CD4-positive, alpha-beta T cell treated with Interleukin-15 for 4 hours (primary cell): ENCODE measurements at regions not wholly inside any gene's neighbourhood (a gene's known extent, or its start where the extent isn't known, plus 50 kb on each side); places are given as distances from the start of the nearest gene placed in this dataset.

ENCODE experiments used
- DNase-seq: peaks from one replicate; pipeline ENCODE4 v3.0.0-alpha.2; 2020; ENCODE audit warnings: low spot score

- DNase-seq, result no peak
Observed at GRCh38 chr4:81667539-81667938, 195.8 kb upstream of the RASGEF1B start.

GRCh38 chr4:81666491-81666890 lies 194.8 kb upstream of the RASGEF1B start:
- DNase-seq, result no peak

- no peak for DNase-seq
Observed at GRCh38 chr4:81665649-81666048, 193.9 kb upstream of the RASGEF1B start.

DNA sequence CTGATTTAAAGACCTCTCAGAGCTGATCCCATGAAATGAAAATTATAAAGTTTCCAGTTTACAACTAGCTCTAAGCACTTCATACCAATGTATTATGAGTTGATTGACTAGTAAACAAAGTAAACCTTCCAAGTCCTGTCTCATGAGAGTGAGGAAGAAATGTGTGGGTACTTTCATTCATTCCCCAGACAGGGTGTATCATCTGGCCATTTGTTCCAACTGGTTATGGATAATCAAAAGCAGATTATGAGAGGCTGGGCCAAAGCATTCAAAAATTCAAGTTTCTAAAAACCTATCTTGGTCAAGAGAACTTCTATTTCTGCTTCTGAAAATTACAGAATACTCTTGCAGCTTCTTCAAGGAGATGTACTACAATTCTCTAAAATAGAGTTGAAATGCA lies 193.3 kb upstream of the RASGEF1B start:
- DNase-seq, result no peak

DNA sequence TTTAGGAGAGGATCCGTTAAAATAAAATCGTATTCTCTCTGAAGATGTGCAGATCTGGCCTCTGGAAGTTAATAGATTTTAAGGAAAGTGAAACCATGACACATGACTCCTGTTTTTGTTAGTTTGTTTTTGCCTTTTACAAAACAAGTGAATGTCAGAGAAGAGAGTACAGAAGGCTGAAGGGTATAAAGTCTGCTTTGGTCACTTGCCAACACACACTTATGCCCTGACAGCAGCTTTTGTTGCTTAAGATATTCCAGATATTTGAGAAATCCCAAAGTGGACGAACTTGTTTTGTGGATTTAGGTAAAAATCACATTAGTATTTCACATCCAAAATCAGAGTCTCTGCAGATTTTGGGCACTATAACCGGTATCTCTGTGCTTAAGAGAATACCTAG lies 192.4 kb upstream of the RASGEF1B start:
- no peak for DNase-seq

DNA sequence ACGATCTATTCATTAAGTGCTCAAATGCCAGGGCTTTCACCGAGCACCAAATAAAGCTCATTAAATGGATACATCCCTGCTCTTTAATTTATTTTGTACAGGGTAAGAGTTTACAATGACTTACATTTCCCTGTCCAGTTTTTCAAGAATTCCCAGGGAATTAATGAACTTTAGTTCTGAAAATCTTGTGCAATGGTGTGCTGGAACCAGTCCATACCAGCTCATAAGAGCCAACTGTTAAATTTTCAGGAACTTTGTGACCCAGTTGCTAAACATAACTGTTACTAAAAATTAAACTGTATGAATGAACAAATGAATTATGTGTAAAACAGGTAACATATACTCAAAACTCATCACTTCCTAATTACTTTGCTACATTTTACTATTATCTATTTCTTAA lies 191.7 kb upstream of the RASGEF1B start:
- DNase-seq, result no peak

DNA sequence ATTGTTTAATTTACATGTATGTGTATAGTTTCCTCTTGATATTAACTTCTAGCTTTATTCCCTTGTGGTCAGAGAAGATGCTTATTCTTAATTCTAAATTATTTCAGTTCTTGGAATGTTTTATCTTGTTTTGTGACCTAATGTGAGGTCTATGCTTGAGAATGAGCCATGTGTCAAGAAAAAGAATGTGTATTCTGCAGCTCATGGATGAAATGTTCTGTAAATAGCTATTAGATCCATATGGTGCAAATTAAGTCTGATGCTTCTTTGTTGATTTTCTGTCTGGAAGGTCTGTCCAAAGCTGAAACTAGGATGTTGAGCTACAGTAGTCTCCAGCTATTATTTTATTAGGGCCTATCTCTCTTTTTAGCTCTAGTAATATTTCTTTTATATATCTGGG lies 187.3 kb upstream of the RASGEF1B start:
- no peak for DNase-seq

DNA sequence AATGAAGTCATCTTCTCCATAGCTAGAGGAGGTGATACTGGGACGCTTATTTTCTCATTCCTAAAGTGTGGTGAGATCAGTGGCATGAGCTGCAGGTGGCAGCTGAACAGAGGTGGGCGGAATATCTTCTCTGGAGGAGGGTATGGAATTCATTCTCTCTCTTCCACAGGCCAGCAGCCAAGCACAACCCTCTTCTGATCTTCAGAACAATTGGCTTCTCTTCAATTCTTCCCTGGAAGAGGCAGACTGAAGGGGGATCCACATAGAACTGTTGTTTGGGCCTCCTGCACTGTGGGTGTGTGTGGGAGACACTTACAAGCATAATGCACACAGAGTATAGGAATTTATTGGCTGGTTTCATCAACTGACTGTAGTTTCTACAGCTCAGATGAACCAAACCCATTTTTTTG lies 180.4 kb upstream of the RASGEF1B start:
- no peak for DNase-seq

- no peak for DNase-seq
Observed at GRCh38 chr4:81651243-81651899, 179.7 kb upstream of the RASGEF1B start.

GRCh38 chr4:81650606-81651242 lies 179.0 kb upstream of the RASGEF1B start:
- DNase-seq, result no peak

GRCh38 chr4:81648576-81649275 lies 177.0 kb upstream of the RASGEF1B start:
- DNase-seq, result peak; percentile 21

- DNase-seq, result no peak
Observed at GRCh38 chr4:81647388-81647787, 175.7 kb upstream of the RASGEF1B start.

DNA sequence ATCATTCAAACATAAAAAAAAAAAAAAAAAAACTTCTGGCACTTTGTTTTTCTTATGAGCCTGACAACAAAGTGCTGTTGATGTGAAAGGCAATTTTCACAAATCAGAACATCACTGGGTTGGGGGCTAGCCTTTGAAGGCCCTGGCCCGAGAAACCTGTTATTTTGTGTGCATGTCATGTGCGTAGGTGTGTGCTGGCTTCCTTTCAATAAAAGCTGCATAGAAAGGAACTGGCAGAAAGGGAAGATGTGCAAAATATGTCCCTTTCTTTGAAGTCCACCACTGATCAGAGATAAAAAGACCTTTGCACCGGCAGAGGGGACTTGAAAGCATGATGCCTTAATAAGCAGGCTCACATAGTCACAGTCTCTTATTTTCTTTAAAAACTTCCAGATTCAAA lies 170.8 kb upstream of the RASGEF1B start:
- no peak for DNase-seq

DNA sequence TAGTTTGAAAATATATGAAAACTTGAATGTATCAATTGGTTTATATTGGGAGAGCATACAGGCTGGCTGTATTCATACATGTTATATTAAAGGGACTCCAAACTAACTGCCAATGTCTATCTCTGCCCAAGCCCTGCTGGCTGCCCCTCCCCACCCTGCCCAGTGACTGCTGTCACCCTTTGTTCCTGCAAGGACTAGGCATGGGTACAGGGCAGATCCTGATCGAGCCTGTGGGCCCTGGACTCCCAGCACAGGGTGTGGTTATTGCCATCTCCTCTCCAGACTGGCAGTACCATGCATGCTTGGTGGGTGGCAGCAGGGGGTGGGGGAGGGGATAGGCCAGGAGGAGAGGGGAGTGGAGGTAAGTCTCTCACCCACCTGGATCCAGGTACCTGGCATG lies 167.5 kb upstream of the RASGEF1B start:
- no peak for DNase-seq

- DNase-seq, result no peak
Observed at GRCh38 chr4:81638698-81639097, 167.0 kb upstream of the RASGEF1B start.

GRCh38 chr4:81635739-81636138 lies 164.0 kb upstream of the RASGEF1B start:
- no peak for DNase-seq

DNA sequence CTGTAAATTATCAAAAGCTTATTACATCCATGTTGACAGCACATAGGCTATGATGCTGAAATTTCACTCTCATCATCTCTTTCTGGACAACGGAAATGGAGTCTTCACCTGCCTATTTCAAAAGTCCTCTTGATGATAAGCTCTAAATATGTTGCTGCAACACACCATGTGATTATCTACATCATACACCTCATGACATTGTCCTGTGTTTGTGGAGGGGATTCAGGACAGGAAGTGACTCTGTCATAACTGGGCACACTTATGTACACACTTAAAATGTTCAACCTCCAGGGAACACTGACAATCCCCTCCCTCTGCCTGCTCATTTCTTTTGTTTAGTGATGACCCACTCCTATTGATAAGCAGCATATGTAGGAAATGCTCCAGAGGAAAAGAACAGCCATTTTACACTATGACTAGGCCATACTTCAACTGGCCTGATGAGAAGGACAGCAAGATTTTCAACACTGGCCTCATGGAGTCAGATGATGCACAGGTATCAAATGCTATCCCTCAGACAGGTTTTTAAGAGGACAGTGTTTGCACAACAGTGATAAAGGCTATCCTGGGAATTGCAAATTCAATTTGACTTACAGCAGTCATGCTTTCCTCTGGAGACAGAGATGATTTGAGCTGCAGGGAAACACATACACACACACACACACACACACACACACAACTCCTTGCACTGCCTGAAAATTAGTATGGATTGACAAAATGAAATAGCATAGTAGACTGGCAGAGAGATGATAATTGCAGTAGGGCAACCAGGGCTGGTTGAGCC lies 163.3 kb upstream of the RASGEF1B start:
- no peak for DNase-seq

GRCh38 chr4:81634165-81634564 lies 162.5 kb upstream of the RASGEF1B start:
- no peak for DNase-seq

GRCh38 chr4:81632581-81633299 lies 161.0 kb upstream of the RASGEF1B start:
- DNase-seq, result no peak

DNA sequence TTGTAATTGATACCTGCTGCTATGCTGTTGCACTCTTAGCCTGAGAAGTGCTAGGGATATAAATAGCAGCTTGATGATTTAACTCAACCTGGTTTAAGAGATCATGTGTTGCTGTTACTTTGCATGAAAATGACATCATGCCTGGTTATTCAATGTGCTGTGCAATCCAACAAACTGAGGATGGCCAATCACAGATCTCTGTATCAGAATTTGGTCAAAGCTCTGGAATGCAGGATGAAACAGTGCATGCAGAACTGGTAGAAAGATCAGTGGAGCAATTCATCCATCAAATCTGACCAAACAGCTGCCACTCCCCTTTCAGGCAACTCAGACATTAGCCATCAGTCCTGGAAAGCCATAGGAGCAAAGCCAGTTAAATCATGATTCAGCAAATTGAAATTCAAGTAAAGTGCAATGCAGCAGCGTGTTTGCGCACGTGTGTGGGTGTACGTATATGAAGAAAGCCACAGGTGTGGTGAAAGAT lies 160.3 kb upstream of the RASGEF1B start:
- DNase-seq, result no peak

DNA sequence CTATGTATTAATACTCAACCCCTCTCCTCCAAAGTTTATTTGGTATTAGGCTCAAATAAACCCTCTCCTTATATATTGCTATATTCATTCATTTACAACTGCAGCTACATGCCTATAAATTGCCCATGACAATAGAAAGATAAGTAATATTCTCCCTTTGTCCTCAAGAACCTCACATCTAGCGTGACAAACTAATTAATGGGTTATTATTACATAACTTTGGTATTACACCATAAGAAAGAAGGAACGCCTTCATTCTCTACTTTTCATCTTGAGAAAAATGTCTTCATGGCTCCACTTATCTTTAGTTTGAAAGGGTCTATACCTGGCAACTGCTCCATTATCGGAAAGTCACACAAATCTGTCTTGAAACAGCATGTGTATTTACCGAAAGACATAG lies 157.7 kb upstream of the RASGEF1B start:
- DNase-seq, result no peak

- DNase-seq, result no peak
Observed at GRCh38 chr4:81628489-81628888, 156.8 kb upstream of the RASGEF1B start.
